Activated B cell treated with CpG ODN at 0.5 μM for 24 hours (primary cell): ENCODE measurements at regions not wholly inside any gene's neighbourhood (a gene's known extent, or its start where the extent isn't known, plus 50 kb on each side); places are given as distances from the start of the nearest gene placed in this dataset.

Source experiments
- ATAC-seq: fragments of 200-7000 bp; cut with Tn5 transposase; one replicate; pipeline ENCODE4 v1.10.0; 2021; ENCODE audit warnings: low read depth, mild to moderate bottlenecking, moderate library complexity
- CTCF ChIA-PET: fragments of 350-600 bp; sonication (Branson Sonifier 250); formaldehyde crosslinking; loops from one replicate; lab custom pipeline; 2021; ENCODE audit warnings: antibody characterized with exemption; lab: Charles Lee
- POLR2A ChIA-PET: fragments of 350-600 bp; sonication (Branson Sonifier 250); formaldehyde crosslinking; loops from one replicate; lab custom pipeline; 2021; ENCODE audit warnings: antibody characterized with exemption; lab: Charles Lee
- DNase-seq: peaks from one replicate; pipeline ENCODE4 v3.0.0; 2022
- H3K27ac Mint-ChIP-seq: one replicate; pipeline ENCODE4 v1.8.0; 2020; ENCODE audit warnings: mixed read lengths
- H3K27me3 Mint-ChIP-seq: one replicate; pipeline ENCODE4 v1.8.0; 2021; ENCODE audit warnings: mixed read lengths
- H3K36me3 Mint-ChIP-seq: one replicate; pipeline ENCODE4 v1.8.0; 2021; ENCODE audit warnings: low read depth, mixed read lengths
- H3K4me1 Mint-ChIP-seq: one replicate; pipeline ENCODE4 v1.8.0; 2021; ENCODE audit warnings: mixed read lengths
- H3K4me3 Mint-ChIP-seq: one replicate; pipeline ENCODE4 v1.8.0; 2020; ENCODE audit warnings: mild to moderate bottlenecking, mixed read lengths
- H3K9me3 Mint-ChIP-seq: one replicate; pipeline ENCODE4 v1.8.0; 2020; ENCODE audit warnings: mixed read lengths
- CTCF ChIP-seq: fragments of 200-600 bp; IDR thresholded peaks from one replicate; pipeline ENCODE4 v1.8.0; 2022; ENCODE audit warnings: antibody characterized with exemption, mild to moderate bottlenecking
- intact Hi-C: fragments of 100-400 bp; cut with micrococcal nuclease; formaldehyde crosslinking; loops from one replicate; pipeline ENCODE4 v1.15.1; 2024

GRCh38 chr13:30567072-30567471, 50.6 kb upstream of the USPL1 start:
- Mint-ChIP-seq H3K9me3 (no peaks in the 10 kb centered on the region), H3K27me3 (no peaks in the 10 kb centered on the region), H3K36me3 (no peaks in the 10 kb centered on the region), H3K4me3 (no peak overlapping the region), H3K4me1 (peaks cover 18% of the 10 kb centered on the region), H3K27ac (no peak overlapping the region)
- no peak for TF ChIP-seq CTCF
- CTCF ChIA-PET = no interaction called here
- ATAC-seq (no peak), DNase-seq (no peak)
- intact Hi-C loops = no loop called here
- POLR2A ChIA-PET = no interaction called here
